ENCODE measurements at regions not wholly inside any gene's neighbourhood (a gene's known extent, or its start where the extent isn't known, plus 50 kb on each side); places are given as distances from the start of the nearest gene placed in this dataset.

DNA sequence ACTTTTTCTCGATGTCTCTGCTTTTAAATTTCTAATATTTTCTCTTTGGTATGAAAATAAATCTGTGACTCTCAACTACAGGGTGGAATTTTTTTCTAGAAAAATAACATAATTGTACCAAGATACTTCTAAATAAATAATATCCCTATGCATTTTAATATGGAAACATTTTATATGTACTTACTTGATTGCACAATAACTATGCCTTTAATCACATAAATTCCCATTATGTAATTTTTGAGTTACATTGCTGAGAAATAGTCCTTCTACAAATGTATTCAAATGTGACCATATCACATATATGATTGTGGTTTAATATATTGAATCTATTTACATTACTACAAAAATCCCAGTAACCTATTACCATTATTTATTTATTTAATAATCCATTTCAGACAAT is 1543.3 kb upstream of the PABPC4L start:
- no peak for TF ChIP-seq EZH2 (IDR thresholded peaks at IDR 0.05)
- TF ChIP-seq CEBPB (IDR thresholded peaks at IDR 0.05; ENCODE audit: low read depth), result no peak
- TF ChIP-seq RAD21 (IDR thresholded peaks at IDR 0.05; ENCODE audit: low read depth), result no peak
- no peak for TF ChIP-seq ZNF274 (IDR thresholded peaks at IDR 0.05; ENCODE audit: low read depth, low read length)
- TF ChIP-seq ZFX (IDR thresholded peaks at IDR 0.05), result no peak
- no peak for TF ChIP-seq TCF7L2 (IDR thresholded peaks at IDR 0.05; ENCODE audit: borderline replicate concordance, extremely low read depth, insufficient read depth, insufficient read length)
- no peak for TF ChIP-seq FOSL1 (IDR thresholded peaks at IDR 0.05; ENCODE audit: low read depth)
- TF ChIP-seq, protein P1, sequence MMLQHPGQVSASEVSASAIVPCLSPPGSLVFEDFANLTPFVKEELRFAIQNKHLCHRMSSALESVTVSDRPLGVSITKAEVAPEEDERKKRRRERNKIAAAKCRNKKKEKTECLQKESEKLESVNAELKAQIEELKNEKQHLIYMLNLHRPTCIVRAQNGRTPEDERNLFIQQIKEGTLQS (IDR thresholded peaks at IDR 0.05), result no peak
- TF ChIP-seq YY1 (IDR thresholded peaks at IDR 0.05; ENCODE audit: extremely low read depth, insufficient replicate concordance, low read depth, low read length), result no peak
- no peak for TF ChIP-seq CBX3 (IDR thresholded peaks at IDR 0.05; ENCODE audit: low read depth)
- TF ChIP-seq EGR1 (IDR thresholded peaks at IDR 0.05; ENCODE audit: low read depth), result no peak
- TF ChIP-seq ELF1 (IDR thresholded peaks at IDR 0.05; ENCODE audit: borderline replicate concordance, low read depth), result no peak
- CTCF ChIA-PET, result no interaction called here
- no peaks in the 10 kb centered on the region for H3K36me3 ChIP-seq (ENCODE audit: control insufficient read depth in 1 of 2, insufficient read depth in 2 of 2, low read length in 2 of 2)
- no peaks in the 10 kb centered on the region for H3K79me2 ChIP-seq (ENCODE audit: insufficient read depth, low read length)
- H3K27me3 ChIP-seq (ENCODE audit: insufficient read depth, low read length), result no peaks in the 10 kb centered on the region
- no peaks in the 10 kb centered on the region for H3K4me1 ChIP-seq (ENCODE audit: control insufficient read depth in 1 of 2, insufficient read depth in 2 of 2, low read length in 2 of 2)
- no peaks in the 10 kb centered on the region for H4K20me1 ChIP-seq (ENCODE audit: insufficient read depth)
- no peak overlapping the region for H3K27ac ChIP-seq (ENCODE audit: low read depth, low read length)
- POLR2A ChIA-PET, result no interaction called here
- no peak overlapping the region for H3K4me2 ChIP-seq (ENCODE audit: low read length)
- RAD21 ChIA-PET (ENCODE audit: low non-redundant PET in 1 of 2, low total read pairs in 2 of 2, uncharacterized antibody in 2 of 2, unreplicated experiment in 2 of 2), result no interaction called here
- intact Hi-C loops (cut with micrococcal nuclease), result no loop called here
- H3K9me2 ChIP-seq (ENCODE audit: insufficient read depth), result no peaks in the 10 kb centered on the region
- no peak overlapping the region for H2AFZ ChIP-seq (ENCODE audit: low read depth, low read length, poor library complexity, severe bottlenecking)
- no TSS peak for BruUV-seq (replicated peaks)
- no peaks in the 10 kb centered on the region for H3K9me3 ChIP-seq (ENCODE audit: control insufficient read depth in 1 of 2, insufficient read depth in 1 of 2, low read depth in 1 of 2, low read length in 2 of 2)
- H3K9ac ChIP-seq (ENCODE audit: low read length), result no peak overlapping the region
- DNase-seq (ENCODE audit: low read depth, low spot score) (no peak), ATAC-seq (no peak)
- no peak overlapping the region for H3K4me3 ChIP-seq (replicated peaks in 1 of 2; ENCODE audit: low read depth in 1 of 2, low read length in 2 of 2)

DNA sequence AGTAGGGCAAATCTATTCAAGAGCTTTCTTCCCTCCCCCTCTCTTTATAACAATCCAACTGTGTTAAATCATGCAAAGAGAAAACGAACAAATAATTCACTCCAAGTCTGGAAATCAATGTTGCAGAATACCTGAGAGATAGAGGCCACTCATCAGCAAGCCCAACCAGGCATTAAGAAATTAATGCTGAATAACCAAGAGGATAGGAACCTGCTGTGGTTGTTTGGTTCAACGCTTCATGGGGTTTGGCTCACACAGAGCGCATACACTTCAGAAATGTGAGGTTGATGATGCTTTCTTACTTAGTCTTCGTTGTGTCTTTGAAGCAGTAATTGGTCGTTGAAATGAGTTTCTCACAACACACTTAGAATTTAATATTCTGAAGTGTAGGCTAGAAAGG is 1540.0 kb upstream of the PABPC4L start:
- Histone ChIP-seq H3K4me3 (replicated peaks in 1 of 2; ENCODE audit: low read depth in 1 of 2, low read length in 2 of 2) (no peak overlapping the region), H3K9ac (ENCODE audit: low read length) (no peak overlapping the region), H3K9me3 (ENCODE audit: control insufficient read depth in 1 of 2, insufficient read depth in 1 of 2, low read depth in 1 of 2, low read length in 2 of 2) (no peaks in the 10 kb centered on the region), H3K27ac (ENCODE audit: low read depth, low read length) (no peak overlapping the region), H3K4me1 (ENCODE audit: control insufficient read depth in 1 of 2, insufficient read depth in 2 of 2, low read length in 2 of 2) (no peaks in the 10 kb centered on the region), H3K27me3 (ENCODE audit: insufficient read depth, low read length) (no peaks in the 10 kb centered on the region), H3K4me2 (ENCODE audit: low read length) (no peak overlapping the region), H3K36me3 (ENCODE audit: control insufficient read depth in 1 of 2, insufficient read depth in 2 of 2, low read length in 2 of 2) (no peaks in the 10 kb centered on the region), H3K9me2 (ENCODE audit: insufficient read depth) (no peaks in the 10 kb centered on the region), H4K20me1 (ENCODE audit: insufficient read depth) (no peaks in the 10 kb centered on the region), H3K79me2 (ENCODE audit: insufficient read depth, low read length) (no peaks in the 10 kb centered on the region), H2AFZ (ENCODE audit: low read depth, low read length, poor library complexity, severe bottlenecking) (no peak overlapping the region)
- POLR2A ChIA-PET, result no interaction called here
- no TSS peak for BruUV-seq (replicated peaks)
- DNase-seq (ENCODE audit: low read depth, low spot score), result no peak
- CTCF ChIA-PET, result no interaction called here
- RAD21 ChIA-PET (ENCODE audit: low non-redundant PET in 1 of 2, low total read pairs in 2 of 2, uncharacterized antibody in 2 of 2, unreplicated experiment in 2 of 2), result no interaction called here
- no peak for ATAC-seq
- intact Hi-C loops (cut with micrococcal nuclease), result no loop called here
- no peak for TF ChIP-seq CBX3 (IDR thresholded peaks at IDR 0.05; ENCODE audit: low read depth)
- no peak for TF ChIP-seq MAX (IDR thresholded peaks at IDR 0.05)
- no peak for TF ChIP-seq ZFX (IDR thresholded peaks at IDR 0.05)
- TF ChIP-seq ZNF274 (IDR thresholded peaks at IDR 0.05; ENCODE audit: low read depth, low read length), result no peak
- no peak for TF ChIP-seq POLR2AphosphoS5 (IDR thresholded peaks at IDR 0.05; ENCODE audit: low read depth, low read length)
- no peak for TF ChIP-seq SRF (IDR thresholded peaks at IDR 0.05; ENCODE audit: low read depth)
- no peak for TF ChIP-seq CTCF (IDR thresholded peaks at IDR 0.05 in 2 of 3, conservative IDR thresholded peaks at IDR 0.05 in 1 of 3; ENCODE audit: borderline replicate concordance in 1 of 3, insufficient read depth in 1 of 3, low read depth in 2 of 3, low read length in 2 of 3)
- no peak for TF ChIP-seq EZH2phosphoT487 (IDR thresholded peaks at IDR 0.05; ENCODE audit: borderline replicate concordance)
- no peak for TF ChIP-seq EGR1 (IDR thresholded peaks at IDR 0.05; ENCODE audit: low read depth)
- TF ChIP-seq EZH2 (IDR thresholded peaks at IDR 0.05), result no peak
- no peak for TF ChIP-seq RAD21 (IDR thresholded peaks at IDR 0.05; ENCODE audit: low read depth)
- TF ChIP-seq POLR2A (IDR thresholded peaks at IDR 0.05; ENCODE audit: borderline replicate concordance, extremely low read depth, insufficient read depth, insufficient read length), result no peak

All from HCT116 (cell line).